ENCODE measurements at regions not wholly inside any gene's neighbourhood (a gene's known extent, or its start where the extent isn't known, plus 50 kb on each side); places are given as distances from the start of the nearest gene placed in this dataset.
A peak's percentile ranks its signal among the peaks of the same experiment; 100 is the strongest.

GRCh38 chr4:1557221-1557597, 126.9 kb downstream of the FAM53A start:
- ATAC-seq: no peak
- POLR2A ChIA-PET (ENCODE audit: unreplicated experiment): no interaction called here

GRCh38 chr4:1556541-1557220, 127.4 kb downstream of the FAM53A start:
- intact Hi-C loops (cut with micrococcal nuclease): no loop called here
- no peak for DNase-seq
- Histone ChIP-seq H3F3A (ENCODE audit: low read length, unreplicated experiment) (no peaks in the 10 kb centered on the region), H4K20me1 (ENCODE audit: low read length) (no peaks in the 10 kb centered on the region), H3K79me2 (ENCODE audit: low read length) (no peaks in the 10 kb centered on the region), H3K9me2 (replicated peaks; ENCODE audit: low read length) (no peaks in the 10 kb centered on the region), H3K9me3 (ENCODE audit: low read length) (no peaks in the 10 kb centered on the region), H3K9ac (ENCODE audit: low read length) (no peak overlapping the region), H2AFZ (ENCODE audit: low read length) (no peak overlapping the region), H3K4me1 (ENCODE audit: insufficient read depth, low read length) (no peaks in the 10 kb centered on the region), H3K27ac (ENCODE audit: low read length) (no peak overlapping the region), H3K27me3 (ENCODE audit: low read length) (peaks cover 37% of the 10 kb centered on the region), H3K4me2 (ENCODE audit: low read length) (peak overlapping the region; percentile 51), H3K4me3 (ENCODE audit: low read length) (no peak overlapping the region), H3K36me3 (ENCODE audit: low read depth, low read length) (no peaks in the 10 kb centered on the region)
- CTCF ChIA-PET: no interaction called here
- TF ChIP-seq EZH2phosphoT487 (IDR thresholded peaks at IDR 0.05; ENCODE audit: borderline replicate concordance, low read length): no peak
- TF ChIP-seq CTCF (conservative IDR thresholded peaks at IDR 0.05; ENCODE audit: low read depth, low read length): no peak
- TF ChIP-seq EZH2 (IDR thresholded peaks at IDR 0.05; ENCODE audit: low read length, unreplicated experiment): peak; percentile 58
- POLR2A ChIA-PET (ENCODE audit: unreplicated experiment): no interaction called here
- ATAC-seq: peak; percentile 60
- no TSS peak for BruUV-seq (replicated peaks)

More at GRCh38 chr4:1557221-1557597, 126.9 kb downstream of the FAM53A start:
- Histone ChIP-seq H2AFZ (ENCODE audit: low read length) (no peak overlapping the region), H4K20me1 (ENCODE audit: low read length) (no peaks in the 10 kb centered on the region), H3K27ac (ENCODE audit: low read length) (no peak overlapping the region), H3K4me2 (ENCODE audit: low read length) (peak overlapping the region; percentile 51; the same call in 1 of the 2 replicates), H3K9me2 (replicated peaks; ENCODE audit: low read length) (no peaks in the 10 kb centered on the region), H3K36me3 (ENCODE audit: low read depth, low read length) (no peaks in the 10 kb centered on the region), H3K79me2 (ENCODE audit: low read length) (no peaks in the 10 kb centered on the region), H3K4me1 (ENCODE audit: insufficient read depth, low read length) (no peaks in the 10 kb centered on the region), H3K27me3 (ENCODE audit: low read length) (peaks cover 37% of the 10 kb centered on the region), H3K9me3 (ENCODE audit: low read length) (no peaks in the 10 kb centered on the region), H3K9ac (ENCODE audit: low read length) (no peak overlapping the region), H3F3A (ENCODE audit: low read length, unreplicated experiment) (no peaks in the 10 kb centered on the region), H3K4me3 (ENCODE audit: low read length) (no peak overlapping the region)
- CTCF ChIA-PET: no interaction called here
- DNase-seq: no peak
- intact Hi-C loops (cut with micrococcal nuclease): no loop called here
- no TSS peak for BruUV-seq (replicated peaks)
- TF ChIP-seq EZH2phosphoT487 (IDR thresholded peaks at IDR 0.05; ENCODE audit: borderline replicate concordance, low read length): no peak
- TF ChIP-seq CTCF (conservative IDR thresholded peaks at IDR 0.05; ENCODE audit: low read depth, low read length): no peak
- no peak for TF ChIP-seq EZH2 (IDR thresholded peaks at IDR 0.05; ENCODE audit: low read length, unreplicated experiment)

- no peak overlapping the region for H3K27ac ChIP-seq (ENCODE audit: low read length)
- no peak for TF ChIP-seq CTCF (conservative IDR thresholded peaks at IDR 0.05; ENCODE audit: low read depth, low read length)
- no peak for TF ChIP-seq EZH2phosphoT487 (IDR thresholded peaks at IDR 0.05; ENCODE audit: borderline replicate concordance, low read length)
- TF ChIP-seq EZH2 (IDR thresholded peaks at IDR 0.05; ENCODE audit: low read length, unreplicated experiment): no peak
- no peak overlapping the region for H3K4me3 ChIP-seq (ENCODE audit: low read length)
- ATAC-seq (0 out of 2 replicates have a peak, but pooled peaks have one; percentile 22), DNase-seq (peak; percentile 7)
- H3K4me1 ChIP-seq (ENCODE audit: insufficient read depth, low read length): no peaks in the 10 kb centered on the region
- no peaks in the 10 kb centered on the region for H3K9me3 ChIP-seq (ENCODE audit: low read length)
- POLR2A ChIA-PET (ENCODE audit: unreplicated experiment): no interaction called here
- H4K20me1 ChIP-seq (ENCODE audit: low read length): no peaks in the 10 kb centered on the region
- no peaks in the 10 kb centered on the region for H3K9me2 ChIP-seq (replicated peaks; ENCODE audit: low read length)
- H2AFZ ChIP-seq (ENCODE audit: low read length): no peak overlapping the region
- H3K27me3 ChIP-seq (ENCODE audit: low read length): peaks cover 37% of the 10 kb centered on the region
- BruUV-seq (replicated peaks): no TSS peak
- CTCF ChIA-PET: no interaction called here
- H3K36me3 ChIP-seq (ENCODE audit: low read depth, low read length): no peaks in the 10 kb centered on the region
- no peaks in the 10 kb centered on the region for H3F3A ChIP-seq (ENCODE audit: low read length, unreplicated experiment)
- no peak overlapping the region for H3K4me2 ChIP-seq (ENCODE audit: low read length)
- H3K79me2 ChIP-seq (ENCODE audit: low read length): no peaks in the 10 kb centered on the region
- H3K9ac ChIP-seq (ENCODE audit: low read length): no peak overlapping the region
- intact Hi-C loops (cut with micrococcal nuclease): no loop called here
Observed at GRCh38 chr4:1554876-1555265, 129.2 kb downstream of the FAM53A start.

Measured in PC-3 (cell line).